Liver (tissue), 8 donors: ENCODE measurements at regions not wholly inside any gene's neighbourhood (a gene's known extent, or its start where the extent isn't known, plus 50 kb on each side); places are given as distances from the start of the nearest gene placed in this dataset.

Source experiments
- DNase-seq: peaks from one replicate; pipeline ENCODE4 v3.0.0-alpha.2; 2017; ENCODE audit warnings: low spot score
- H3K27ac ChIP-seq, 2 donors: one replicate each; pipeline ENCODE4 v1.7.0; 2013; ENCODE audit warnings: inconsistent platforms in 2 of 2, low read length in 2 of 2, control low read depth in 1 of 2, low read depth in 1 of 2, mild to moderate bottlenecking in 1 of 2
- H3K27me3 ChIP-seq, 4 donors: one replicate each; pipeline versions ENCODE4 v1.6.1 to v1.7.0; 2013; ENCODE audit warnings: low read length in 3 of 4, inconsistent platforms in 1 of 4, mild to moderate bottlenecking in 1 of 4, moderate library complexity in 1 of 4; ENCODE audit not compliant: control insufficient read depth in 4 of 4, insufficient read depth in 4 of 4
- H3K36me3 ChIP-seq, 4 donors: one replicate each; pipeline versions ENCODE4 v1.6.1 to v1.7.0; 2013; ENCODE audit warnings: low read length in 3 of 4, mild to moderate bottlenecking in 3 of 4, low read depth in 1 of 4, moderate library complexity in 1 of 4; ENCODE audit not compliant: control insufficient read depth in 4 of 4, insufficient read depth in 3 of 4
- H3K4me1 ChIP-seq, 4 donors: one replicate each; pipeline versions ENCODE4 v1.6.1 to v1.7.0; 2013; ENCODE audit warnings: low read length in 3 of 4, mild to moderate bottlenecking in 3 of 4, moderate library complexity in 1 of 4; ENCODE audit not compliant: control insufficient read depth in 4 of 4, insufficient read depth in 4 of 4
- H3K4me3 ChIP-seq, 3 donors: one replicate each; pipeline versions ENCODE4 v1.6.1 to v1.7.0; 2013; ENCODE audit warnings: low read length in 3 of 3, control low read depth in 1 of 3, low read depth in 1 of 3, mild to moderate bottlenecking in 1 of 3
- H3K9ac ChIP-seq, 2 donors: one replicate each; pipeline ENCODE4 v1.7.0; 2013; ENCODE audit warnings: low read length in 2 of 2, mild to moderate bottlenecking in 2 of 2, moderate library complexity in 2 of 2, control low read depth in 1 of 2, low read depth in 1 of 2
- H3K9me3 ChIP-seq, 4 donors: one replicate each; pipeline versions ENCODE4 v1.6.1 to v1.7.0; 2013; ENCODE audit warnings: low read length in 3 of 4; ENCODE audit not compliant: control insufficient read depth in 4 of 4
- EGR1 ChIP-seq, 2 donors: IDR thresholded peaks; 2 replicates each; pipeline ENCODE4 v1.6.1; 2016 to 2018; ENCODE audit warnings: antibody characterized with exemption in 2 of 2, low read depth in 2 of 2
- FOXA1 ChIP-seq: IDR thresholded peaks from 2 replicates; pipeline ENCODE4 v1.6.1; 2016; ENCODE audit warnings: antibody characterized with exemption
- FOXA2 ChIP-seq: IDR thresholded peaks from 2 replicates; pipeline ENCODE4 v1.6.1; 2016; ENCODE audit warnings: antibody characterized with exemption
- GABPA ChIP-seq, 2 donors: IDR thresholded peaks in 1 of 2; conservative IDR thresholded peaks in 1 of 2; 2 replicates each; pipeline ENCODE4 v1.6.1; 2016; ENCODE audit warnings: antibody characterized with exemption in 2 of 2, mild to moderate bottlenecking in 1 of 2, moderate library complexity in 1 of 2
- HNF4A ChIP-seq, 2 donors: conservative IDR thresholded peaks; 2 replicates each; pipeline ENCODE4 v1.6.1; 2016; ENCODE audit warnings: antibody characterized with exemption in 2 of 2, mild to moderate bottlenecking in 2 of 2
- HNF4G ChIP-seq: IDR thresholded peaks from 2 replicates; pipeline ENCODE4 v1.6.1; 2016; ENCODE audit warnings: antibody characterized with exemption
- JUND ChIP-seq, 2 donors: IDR thresholded peaks; 2 replicates each; pipeline ENCODE4 v1.6.1; 2016; ENCODE audit warnings: antibody characterized with exemption in 2 of 2
- MAX ChIP-seq: IDR thresholded peaks from 2 replicates; pipeline ENCODE4 v1.6.1; 2016; ENCODE audit warnings: antibody characterized with exemption
- NR2F2 ChIP-seq: IDR thresholded peaks from 2 replicates; pipeline ENCODE4 v1.6.1; 2016; ENCODE audit warnings: antibody characterized with exemption
- RAD21 ChIP-seq, 2 donors: IDR thresholded peaks; 2 replicates each; pipeline ENCODE4 v1.6.1; 2016; ENCODE audit warnings: antibody characterized with exemption in 2 of 2, mild to moderate bottlenecking in 2 of 2
- RXRA ChIP-seq, 2 donors: IDR thresholded peaks; 2 replicates each; pipeline ENCODE4 v1.6.1; 2017 to 2018; ENCODE audit warnings: antibody characterized with exemption in 2 of 2, mild to moderate bottlenecking in 1 of 2
- SP1 ChIP-seq: IDR thresholded peaks from 2 replicates; pipeline ENCODE4 v1.6.1; 2018; ENCODE audit warnings: antibody characterized with exemption, mild to moderate bottlenecking
- TAF1 ChIP-seq: conservative IDR thresholded peaks from 2 replicates; pipeline ENCODE4 v1.6.1; 2016; ENCODE audit warnings: antibody characterized with exemption, mild to moderate bottlenecking
- YY1 ChIP-seq: IDR thresholded peaks from 2 replicates; pipeline ENCODE4 v1.6.1; 2016; ENCODE audit warnings: antibody characterized with exemption, mild to moderate bottlenecking
- ZBTB33 ChIP-seq: IDR thresholded peaks from 2 replicates; pipeline ENCODE4 v1.6.1; 2016; ENCODE audit warnings: antibody characterized with exemption
- WGBS: extraction: QIAGEN DNeasy Blood & Tissue Kit; methylation state at CpG from one replicate; pipeline ENCODE4 v1.1.7; 2013; 5-methylcytosine and 5-hydroxymethylcytosine counted together
- TF ChIP-seq, protein P1 (sequence below): IDR thresholded peaks from 2 replicates; pipeline ENCODE4 v1.6.1; 2016; ENCODE audit warnings: antibody characterized with exemption, mild to moderate bottlenecking
- TF ChIP-seq, protein P2 (sequence below): IDR thresholded peaks from 2 replicates; pipeline ENCODE4 v1.6.1; 2016; ENCODE audit warnings: antibody characterized with exemption
- TF ChIP-seq, protein P3 (sequence below): fragments of 150-350 bp; IDR thresholded peaks from 2 replicates; pipeline ENCODE4 v1.5.1; 2017; ENCODE audit warnings: improper control_type of control experiment, low read depth, low read length; ENCODE audit not compliant: missing input control
- donor health status: healthy.
- donor health status: healthy.
- donor health status: healthy.
- donor health status: healthy.
- donor health status: healthy.

GRCh38 chr16:86419518-86419917 is 90.8 kb upstream of the FOXF1 start (continued):
- TF ChIP-seq GABPA (IDR thresholded peaks at IDR 0.05 in 1 of 2, conservative IDR thresholded peaks at IDR 0.05 in 1 of 2) (no peak), YY1 (no peak), HNF4A (conservative IDR thresholded peaks at IDR 0.05) (no peak), RAD21 (IDR thresholded peaks at IDR 0.05) (no peak), FOXA2 (no peak), NR2F2 (no peak), SP1 (no peak), HNF4G (no peak)

GRCh38 chr16:86421995-86422394 is 88.3 kb upstream of the FOXF1 start:
- 81% methylated on average over 5 of the region's 5 CpGs for WGBS
- Histone ChIP-seq H3K4me3 (no peak overlapping the region), H3K27me3 (peaks cover 0 to 3% (median 0%) of the 10 kb centered on the region in 4 donors), H3K4me1 (no peaks in the 10 kb centered on the region), H3K9ac (no peak overlapping the region), H3K9me3 (peaks cover 0 to 2% (median 0%) of the 10 kb centered on the region in 4 donors), H3K27ac (no peak overlapping the region), H3K36me3 (no peaks in the 10 kb centered on the region)
- DNase-seq: no peak
- no peak for TF ChIP-seq EGR1 (IDR thresholded peaks at IDR 0.05; ENCODE audit: low read depth in 2 of 2)
- no peak for TF ChIP-seq RXRA (IDR thresholded peaks at IDR 0.05)
- TF ChIP-seq GABPA (IDR thresholded peaks at IDR 0.05 in 1 of 2, conservative IDR thresholded peaks at IDR 0.05 in 1 of 2): no peak
- TF ChIP-seq, protein P1, sequence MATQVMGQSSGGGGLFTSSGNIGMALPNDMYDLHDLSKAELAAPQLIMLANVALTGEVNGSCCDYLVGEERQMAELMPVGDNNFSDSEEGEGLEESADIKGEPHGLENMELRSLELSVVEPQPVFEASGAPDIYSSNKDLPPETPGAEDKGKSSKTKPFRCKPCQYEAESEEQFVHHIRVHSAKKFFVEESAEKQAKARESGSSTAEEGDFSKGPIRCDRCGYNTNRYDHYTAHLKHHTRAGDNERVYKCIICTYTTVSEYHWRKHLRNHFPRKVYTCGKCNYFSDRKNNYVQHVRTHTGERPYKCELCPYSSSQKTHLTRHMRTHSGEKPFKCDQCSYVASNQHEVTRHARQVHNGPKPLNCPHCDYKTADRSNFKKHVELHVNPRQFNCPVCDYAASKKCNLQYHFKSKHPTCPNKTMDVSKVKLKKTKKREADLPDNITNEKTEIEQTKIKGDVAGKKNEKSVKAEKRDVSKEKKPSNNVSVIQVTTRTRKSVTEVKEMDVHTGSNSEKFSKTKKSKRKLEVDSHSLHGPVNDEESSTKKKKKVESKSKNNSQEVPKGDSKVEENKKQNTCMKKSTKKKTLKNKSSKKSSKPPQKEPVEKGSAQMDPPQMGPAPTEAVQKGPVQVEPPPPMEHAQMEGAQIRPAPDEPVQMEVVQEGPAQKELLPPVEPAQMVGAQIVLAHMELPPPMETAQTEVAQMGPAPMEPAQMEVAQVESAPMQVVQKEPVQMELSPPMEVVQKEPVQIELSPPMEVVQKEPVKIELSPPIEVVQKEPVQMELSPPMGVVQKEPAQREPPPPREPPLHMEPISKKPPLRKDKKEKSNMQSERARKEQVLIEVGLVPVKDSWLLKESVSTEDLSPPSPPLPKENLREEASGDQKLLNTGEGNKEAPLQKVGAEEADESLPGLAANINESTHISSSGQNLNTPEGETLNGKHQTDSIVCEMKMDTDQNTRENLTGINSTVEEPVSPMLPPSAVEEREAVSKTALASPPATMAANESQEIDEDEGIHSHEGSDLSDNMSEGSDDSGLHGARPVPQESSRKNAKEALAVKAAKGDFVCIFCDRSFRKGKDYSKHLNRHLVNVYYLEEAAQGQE: no peak
- TF ChIP-seq, protein P2, sequence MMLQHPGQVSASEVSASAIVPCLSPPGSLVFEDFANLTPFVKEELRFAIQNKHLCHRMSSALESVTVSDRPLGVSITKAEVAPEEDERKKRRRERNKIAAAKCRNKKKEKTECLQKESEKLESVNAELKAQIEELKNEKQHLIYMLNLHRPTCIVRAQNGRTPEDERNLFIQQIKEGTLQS: no peak
- TF ChIP-seq, protein P3, sequence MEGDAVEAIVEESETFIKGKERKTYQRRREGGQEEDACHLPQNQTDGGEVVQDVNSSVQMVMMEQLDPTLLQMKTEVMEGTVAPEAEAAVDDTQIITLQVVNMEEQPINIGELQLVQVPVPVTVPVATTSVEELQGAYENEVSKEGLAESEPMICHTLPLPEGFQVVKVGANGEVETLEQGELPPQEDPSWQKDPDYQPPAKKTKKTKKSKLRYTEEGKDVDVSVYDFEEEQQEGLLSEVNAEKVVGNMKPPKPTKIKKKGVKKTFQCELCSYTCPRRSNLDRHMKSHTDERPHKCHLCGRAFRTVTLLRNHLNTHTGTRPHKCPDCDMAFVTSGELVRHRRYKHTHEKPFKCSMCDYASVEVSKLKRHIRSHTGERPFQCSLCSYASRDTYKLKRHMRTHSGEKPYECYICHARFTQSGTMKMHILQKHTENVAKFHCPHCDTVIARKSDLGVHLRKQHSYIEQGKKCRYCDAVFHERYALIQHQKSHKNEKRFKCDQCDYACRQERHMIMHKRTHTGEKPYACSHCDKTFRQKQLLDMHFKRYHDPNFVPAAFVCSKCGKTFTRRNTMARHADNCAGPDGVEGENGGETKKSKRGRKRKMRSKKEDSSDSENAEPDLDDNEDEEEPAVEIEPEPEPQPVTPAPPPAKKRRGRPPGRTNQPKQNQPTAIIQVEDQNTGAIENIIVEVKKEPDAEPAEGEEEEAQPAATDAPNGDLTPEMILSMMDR: no peak
- TF ChIP-seq RAD21 (IDR thresholded peaks at IDR 0.05): no peak
- TF ChIP-seq FOXA2: no peak
- no peak for TF ChIP-seq JUND (IDR thresholded peaks at IDR 0.05)
- no peak for TF ChIP-seq NR2F2
- no peak for TF ChIP-seq FOXA1
- TF ChIP-seq TAF1: no peak
- no peak for TF ChIP-seq HNF4A (conservative IDR thresholded peaks at IDR 0.05)
- TF ChIP-seq HNF4G: no peak
- TF ChIP-seq SP1: no peak

GRCh38 chr16:86424398-86424797 is 85.9 kb upstream of the FOXF1 start:
- no peak overlapping the region for H3K4me3 ChIP-seq
- H3K9ac ChIP-seq: no peak overlapping the region
- H3K4me1 ChIP-seq: no peaks in the 10 kb centered on the region
- peaks cover 0 to 2% (median 0%) of the 10 kb centered on the region in 4 donors for H3K9me3 ChIP-seq
- no peak for DNase-seq
- peaks cover 0 to 3% (median 1%) of the 10 kb centered on the region in 4 donors for H3K27me3 ChIP-seq
- TF ChIP-seq GABPA (IDR thresholded peaks at IDR 0.05 in 1 of 2, conservative IDR thresholded peaks at IDR 0.05 in 1 of 2) (no peak), FOXA1 (no peak), TAF1 (no peak), FOXA2 (no peak), YY1 (no peak), HNF4G (no peak), HNF4A (conservative IDR thresholded peaks at IDR 0.05) (no peak), MAX (no peak), RAD21 (IDR thresholded peaks at IDR 0.05) (no peak), NR2F2 (no peak), EGR1 (IDR thresholded peaks at IDR 0.05; ENCODE audit: low read depth in 2 of 2) (no peak), ZBTB33 (no peak)
- TF ChIP-seq, protein P2: no peak
- TF ChIP-seq, protein P3: no peak
- WGBS: 48% methylated on average over 10 of the region's 10 CpGs
- no peak overlapping the region for H3K27ac ChIP-seq
- H3K36me3 ChIP-seq: no peaks in the 10 kb centered on the region
